OCI-LY3 (cell line): ENCODE measurements at regions not wholly inside any gene's neighbourhood (a gene's known extent, or its start where the extent isn't known, plus 50 kb on each side); places are given as distances from the start of the nearest gene placed in this dataset.

ENCODE experiments used
- CTCF ChIP-seq: fragments of 200-600, 300-600 bp; sonication (generic); IDR thresholded peaks from 2 replicates; pipeline ENCODE4 v1.5.1; 2014; ENCODE audit warnings: antibody characterized with exemption, low read length, low read depth
- EZH2phosphoT487 ChIP-seq: fragments of 200-600 bp; shearing (Covaris generic); IDR thresholded peaks from 2 replicates; pipeline ENCODE4 v1.6.1; 2018; ENCODE audit warnings: antibody characterized with exemption, mixed run types, low read depth

GRCh38 chr2:18456026-18456425 lies 104.4 kb downstream of the RDH14 start:
- no peak for TF ChIP-seq CTCF
- no peak for TF ChIP-seq EZH2phosphoT487
